ENCODE measurements at regions not wholly inside any gene's neighbourhood (a gene's known extent, or its start where the extent isn't known, plus 50 kb on each side); places are given as distances from the start of the nearest gene placed in this dataset.
A peak's percentile ranks its signal among the peaks of the same experiment; 100 is the strongest.

DNA sequence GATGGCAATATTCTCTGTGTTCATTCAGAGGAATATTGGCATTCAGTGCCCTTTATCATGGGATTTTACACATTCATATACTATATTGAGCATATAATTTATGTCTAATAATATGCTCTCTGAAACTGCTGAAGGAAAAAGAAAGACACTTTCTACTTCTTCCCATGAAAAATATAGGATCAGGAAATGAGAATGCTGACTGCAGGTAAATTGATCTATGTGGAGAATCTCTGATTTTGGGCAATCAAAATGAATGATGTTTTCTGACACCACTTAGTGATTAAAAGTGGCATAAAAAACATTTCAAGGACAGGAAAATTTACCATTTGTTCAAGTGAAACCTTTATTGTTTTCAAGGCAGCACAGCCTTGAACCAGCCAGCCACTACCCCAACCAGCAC, 260.1 kb upstream of the STXBP5 start:
- POLR2A ChIA-PET, result no interaction called here
- in situ Hi-C loops (cut with HindIII; ENCODE audit: extremely low pct_ligation_motif_present, low pct_unique_long_range_greater_than_20kb) (no loop called here), intact Hi-C loops (cut with micrococcal nuclease; ENCODE audit: unreplicated experiment) (loop anchor here (1.0 kb wide), 1 partner anchor 258 kb away; no protein-coding TSS in a partner anchor)
- TF ChIP-seq MAFK (conservative IDR thresholded peaks at IDR 0.05 in 1 of 2, IDR thresholded peaks at IDR 0.05 in 1 of 2; ENCODE audit: low read length in 2 of 2) (peak; percentile 43 to 74; a peak in 3 of 4 replicates), MAFF (IDR thresholded peaks at IDR 0.05; ENCODE audit: low read depth, low read length) (peak; percentile 50; the same call in 1 of the 2 replicates), ZNF546 (CRISPR knock-in tag; conservative IDR thresholded peaks at IDR 0.05) (no peak)
- DNase-seq (ENCODE audit: low spot score) (no peak), ATAC-seq (no peak), FAIRE-seq (no peak)
- no peaks in the 10 kb centered on the region for H3K9me3 ChIP-seq (ENCODE audit: low read length)
- no peak overlapping the region for H3K27ac ChIP-seq (ENCODE audit: extremely low read length, insufficient read depth, low read length)
- H2AFZ ChIP-seq (ENCODE audit: low read length), result no peak overlapping the region
- no peak overlapping the region for H3K4me3 ChIP-seq (replicated peaks in 1 of 3; ENCODE audit: insufficient read depth in 1 of 3, low read depth in 2 of 3, low read length in 3 of 3)
- no peak overlapping the region for H3K9ac ChIP-seq (ENCODE audit: insufficient read depth, low read depth, low read length)
- no peaks in the 10 kb centered on the region for H4K20me1 ChIP-seq (ENCODE audit: insufficient read depth, low read length)
- no peaks in the 10 kb centered on the region for H3K79me2 ChIP-seq (ENCODE audit: insufficient read depth, low read length)
- peaks cover 31% of the 10 kb centered on the region for H3K4me1 ChIP-seq (ENCODE audit: insufficient read depth, low read length)
- no peaks in the 10 kb centered on the region for H3K27me3 ChIP-seq (ENCODE audit: control insufficient read depth in 1 of 2, insufficient read depth in 2 of 2, low read length in 2 of 2)
- no peak overlapping the region for H3K4me2 ChIP-seq (ENCODE audit: low read depth, low read length)
- no peaks in the 10 kb centered on the region for H3K36me3 ChIP-seq (replicated peaks in 1 of 2; ENCODE audit: control insufficient read depth in 1 of 2, insufficient read depth in 2 of 2, low read length in 2 of 2)
- BruUV-seq (replicated peaks), result no TSS peak
- CTCF ChIA-PET (ENCODE audit: low intra/inter-chr PET ratio, low total read pairs), result no interaction called here

DNA sequence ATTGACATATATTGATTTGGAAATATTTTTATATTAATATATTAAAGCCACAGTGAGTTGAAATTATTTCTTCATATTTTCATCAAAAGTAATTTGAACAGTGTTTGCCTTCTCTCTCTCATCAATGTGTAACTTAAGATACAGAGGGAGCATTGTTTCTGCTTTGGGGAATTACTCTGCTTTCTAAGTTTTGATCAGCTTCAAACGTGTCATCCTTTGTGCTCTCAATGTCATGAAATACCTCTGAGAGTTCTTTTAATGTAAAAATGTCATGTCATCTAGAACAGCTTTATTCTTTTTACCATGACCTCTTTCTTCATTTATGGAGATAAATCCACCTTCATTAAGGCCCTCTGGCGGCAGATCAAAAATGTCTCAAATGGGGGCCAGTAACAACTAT, 259.4 kb upstream of the STXBP5 start:
- H3K9ac ChIP-seq (ENCODE audit: insufficient read depth, low read depth, low read length), result no peak overlapping the region
- ATAC-seq, result no peak

More for the DNA sequence above, 259.4 kb upstream of the STXBP5 start:
- no peak overlapping the region for H2AFZ ChIP-seq (ENCODE audit: low read length)
- no peaks in the 10 kb centered on the region for H3K79me2 ChIP-seq (ENCODE audit: insufficient read depth, low read length)
- in situ Hi-C loops (cut with HindIII; ENCODE audit: extremely low pct_ligation_motif_present, low pct_unique_long_range_greater_than_20kb), result no loop called here
- H3K4me1 ChIP-seq (ENCODE audit: insufficient read depth, low read length), result peaks cover 31% of the 10 kb centered on the region
- CTCF ChIA-PET (ENCODE audit: low intra/inter-chr PET ratio, low total read pairs), result no interaction called here
- no peak overlapping the region for H3K27ac ChIP-seq (ENCODE audit: extremely low read length, insufficient read depth, low read length)
- intact Hi-C loops (cut with micrococcal nuclease; ENCODE audit: unreplicated experiment), result loop anchor here (1.0 kb wide), 1 partner anchor 257 kb away; no protein-coding TSS in a partner anchor
- peak; percentile 38 for DNase-seq (ENCODE audit: low spot score)
- TF ChIP-seq GATAD2A (CRISPR knock-in tag; IDR thresholded peaks at IDR 0.05), result peak; percentile 33; the same call in 1 of the 2 replicates
- TF ChIP-seq SOX13 (IDR thresholded peaks at IDR 0.05), result no peak
- TF ChIP-seq SOX13 (CRISPR knock-in tag; conservative IDR thresholded peaks at IDR 0.05 in 1 of 2, IDR thresholded peaks at IDR 0.05 in 1 of 2), result peak in 1 of 2 experiments; percentile 34; a peak in 1 of 4 replicates
- TF ChIP-seq ZBTB7A (CRISPR knock-in tag; IDR thresholded peaks at IDR 0.05), result no peak
- TF ChIP-seq, protein P1, sequence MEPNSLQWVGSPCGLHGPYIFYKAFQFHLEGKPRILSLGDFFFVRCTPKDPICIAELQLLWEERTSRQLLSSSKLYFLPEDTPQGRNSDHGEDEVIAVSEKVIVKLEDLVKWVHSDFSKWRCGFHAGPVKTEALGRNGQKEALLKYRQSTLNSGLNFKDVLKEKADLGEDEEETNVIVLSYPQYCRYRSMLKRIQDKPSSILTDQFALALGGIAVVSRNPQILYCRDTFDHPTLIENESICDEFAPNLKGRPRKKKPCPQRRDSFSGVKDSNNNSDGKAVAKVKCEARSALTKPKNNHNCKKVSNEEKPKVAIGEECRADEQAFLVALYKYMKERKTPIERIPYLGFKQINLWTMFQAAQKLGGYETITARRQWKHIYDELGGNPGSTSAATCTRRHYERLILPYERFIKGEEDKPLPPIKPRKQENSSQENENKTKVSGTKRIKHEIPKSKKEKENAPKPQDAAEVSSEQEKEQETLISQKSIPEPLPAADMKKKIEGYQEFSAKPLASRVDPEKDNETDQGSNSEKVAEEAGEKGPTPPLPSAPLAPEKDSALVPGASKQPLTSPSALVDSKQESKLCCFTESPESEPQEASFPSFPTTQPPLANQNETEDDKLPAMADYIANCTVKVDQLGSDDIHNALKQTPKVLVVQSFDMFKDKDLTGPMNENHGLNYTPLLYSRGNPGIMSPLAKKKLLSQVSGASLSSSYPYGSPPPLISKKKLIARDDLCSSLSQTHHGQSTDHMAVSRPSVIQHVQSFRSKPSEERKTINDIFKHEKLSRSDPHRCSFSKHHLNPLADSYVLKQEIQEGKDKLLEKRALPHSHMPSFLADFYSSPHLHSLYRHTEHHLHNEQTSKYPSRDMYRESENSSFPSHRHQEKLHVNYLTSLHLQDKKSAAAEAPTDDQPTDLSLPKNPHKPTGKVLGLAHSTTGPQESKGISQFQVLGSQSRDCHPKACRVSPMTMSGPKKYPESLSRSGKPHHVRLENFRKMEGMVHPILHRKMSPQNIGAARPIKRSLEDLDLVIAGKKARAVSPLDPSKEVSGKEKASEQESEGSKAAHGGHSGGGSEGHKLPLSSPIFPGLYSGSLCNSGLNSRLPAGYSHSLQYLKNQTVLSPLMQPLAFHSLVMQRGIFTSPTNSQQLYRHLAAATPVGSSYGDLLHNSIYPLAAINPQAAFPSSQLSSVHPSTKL (CRISPR knock-in tag; IDR thresholded peaks at IDR 0.05), result peak; percentile 41
- no peak for TF ChIP-seq FOXO1 (CRISPR knock-in tag; IDR thresholded peaks at IDR 0.05)
- peak; percentile 33; the same call in 1 of the 2 replicates for TF ChIP-seq NFE2L2 (IDR thresholded peaks at IDR 0.05; ENCODE audit: low read length)
- TF ChIP-seq SP4 (CRISPR knock-in tag; IDR thresholded peaks at IDR 0.05), result no peak
- no peak for TF ChIP-seq TBP (CRISPR knock-in tag; IDR thresholded peaks at IDR 0.05)
- TF ChIP-seq BCL6 (CRISPR knock-in tag; IDR thresholded peaks at IDR 0.05), result peak; percentile 97
- no peak for TF ChIP-seq ZNF205 (CRISPR knock-in tag; IDR thresholded peaks at IDR 0.05)
- TF ChIP-seq HMG20A (CRISPR knock-in tag; IDR thresholded peaks at IDR 0.05; ENCODE audit: borderline replicate concordance), result peak; percentile 29; the same call in 1 of the 2 replicates
- TF ChIP-seq, protein P2, sequence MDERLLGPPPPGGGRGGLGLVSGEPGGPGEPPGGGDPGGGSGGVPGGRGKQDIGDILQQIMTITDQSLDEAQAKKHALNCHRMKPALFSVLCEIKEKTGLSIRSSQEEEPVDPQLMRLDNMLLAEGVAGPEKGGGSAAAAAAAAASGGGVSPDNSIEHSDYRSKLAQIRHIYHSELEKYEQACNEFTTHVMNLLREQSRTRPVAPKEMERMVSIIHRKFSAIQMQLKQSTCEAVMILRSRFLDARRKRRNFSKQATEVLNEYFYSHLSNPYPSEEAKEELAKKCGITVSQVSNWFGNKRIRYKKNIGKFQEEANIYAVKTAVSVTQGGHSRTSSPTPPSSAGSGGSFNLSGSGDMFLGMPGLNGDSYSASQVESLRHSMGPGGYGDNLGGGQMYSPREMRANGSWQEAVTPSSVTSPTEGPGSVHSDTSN (CRISPR knock-in tag; IDR thresholded peaks at IDR 0.05), result no peak
- TF ChIP-seq RARA (CRISPR knock-in tag; IDR thresholded peaks at IDR 0.05), result 0 out of 2 replicates have a peak, but pooled peaks have one; percentile 25
- H3K27me3 ChIP-seq (ENCODE audit: control insufficient read depth in 1 of 2, insufficient read depth in 2 of 2, low read length in 2 of 2), result no peaks in the 10 kb centered on the region
- 35% methylated on average over 2 of the region's 2 CpGs for WGBS (ENCODE audit: low lambda C conversion rate)
- no peak overlapping the region for H3K4me2 ChIP-seq (ENCODE audit: low read depth, low read length)
- no peaks in the 10 kb centered on the region for H3K36me3 ChIP-seq (replicated peaks in 1 of 2; ENCODE audit: control insufficient read depth in 1 of 2, insufficient read depth in 2 of 2, low read length in 2 of 2)
- H4K20me1 ChIP-seq (ENCODE audit: insufficient read depth, low read length), result no peaks in the 10 kb centered on the region
- FAIRE-seq, result no peak
- no peaks in the 10 kb centered on the region for H3K9me3 ChIP-seq (ENCODE audit: low read length)
- POLR2A ChIA-PET, result no interaction called here
- no peak overlapping the region for H3K4me3 ChIP-seq (replicated peaks in 1 of 3; ENCODE audit: insufficient read depth in 1 of 3, low read depth in 2 of 3, low read length in 3 of 3)
- BruUV-seq (replicated peaks), result no TSS peak
